NCI-H1436 treated with DMSO at 0.1 percent for 48 hours (cell line): ENCODE measurements at regions not wholly inside any gene's neighbourhood (a gene's known extent, or its start where the extent isn't known, plus 50 kb on each side); places are given as distances from the start of the nearest gene placed in this dataset.
A peak's percentile ranks its signal among the peaks of the same experiment; 100 is the strongest.

Experiments used
- DNase-seq: peaks from one replicate; lab custom pipeline; 2025; lab: John Stamatoyannopoulos, UW

DNA sequence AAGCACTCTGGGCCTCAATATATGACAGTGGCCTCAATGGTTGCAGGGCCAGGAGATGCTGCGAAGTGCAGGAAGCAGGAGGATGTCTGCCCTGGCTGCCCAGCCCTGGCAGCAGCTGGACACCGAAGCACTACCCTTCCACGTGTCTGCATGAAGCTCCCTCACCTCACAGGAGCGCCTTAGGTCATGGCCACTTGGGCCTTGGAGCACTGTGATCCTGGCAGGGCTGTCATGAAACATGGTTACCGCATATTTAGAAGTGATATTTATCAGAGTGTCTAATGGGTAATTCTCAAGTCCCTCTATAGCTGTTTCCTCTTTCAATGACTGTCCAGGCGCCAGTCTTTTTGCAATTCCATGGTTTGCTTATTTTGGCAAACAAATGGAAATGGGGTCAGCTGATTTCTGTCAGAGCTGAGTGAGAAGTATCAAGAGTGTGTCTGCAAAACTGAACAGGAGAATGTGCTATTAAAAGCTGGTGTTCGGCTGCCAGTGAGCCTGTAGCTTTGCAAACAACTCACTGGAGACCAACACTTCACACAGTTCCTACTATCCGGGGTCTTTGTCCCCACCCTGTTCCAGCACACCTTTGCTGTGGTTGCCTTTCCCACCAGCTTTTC, 285.9 kb downstream of the KIF4B start:
- no peak for DNase-seq

DNA sequence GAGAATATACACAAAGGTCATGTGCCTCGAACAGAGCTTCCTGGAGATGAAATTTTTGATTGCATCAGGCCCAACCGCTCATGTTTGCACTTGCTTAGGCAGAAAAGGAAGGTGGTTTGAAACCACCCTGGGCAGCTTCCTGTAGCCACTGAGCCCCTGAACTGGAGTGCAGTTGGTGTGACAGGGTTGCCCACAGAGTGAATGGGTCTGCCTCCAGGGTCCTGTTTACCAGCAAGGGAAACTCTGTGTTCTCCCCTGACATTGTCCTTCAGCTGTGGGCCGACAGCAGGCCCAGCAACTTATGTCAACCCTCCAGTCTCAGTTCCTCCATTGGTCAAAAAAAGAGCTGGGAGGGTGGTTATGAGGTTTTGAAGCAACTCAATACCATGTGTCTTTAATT, 289.6 kb downstream of the KIF4B start:
- no peak for DNase-seq

GRCh38 chr5:155307229-155307628, 293.7 kb downstream of the KIF4B start:
- DNase-seq = no peak

GRCh38 chr5:155308289-155308688, 294.7 kb downstream of the KIF4B start:
- DNase-seq = no peak

DNA sequence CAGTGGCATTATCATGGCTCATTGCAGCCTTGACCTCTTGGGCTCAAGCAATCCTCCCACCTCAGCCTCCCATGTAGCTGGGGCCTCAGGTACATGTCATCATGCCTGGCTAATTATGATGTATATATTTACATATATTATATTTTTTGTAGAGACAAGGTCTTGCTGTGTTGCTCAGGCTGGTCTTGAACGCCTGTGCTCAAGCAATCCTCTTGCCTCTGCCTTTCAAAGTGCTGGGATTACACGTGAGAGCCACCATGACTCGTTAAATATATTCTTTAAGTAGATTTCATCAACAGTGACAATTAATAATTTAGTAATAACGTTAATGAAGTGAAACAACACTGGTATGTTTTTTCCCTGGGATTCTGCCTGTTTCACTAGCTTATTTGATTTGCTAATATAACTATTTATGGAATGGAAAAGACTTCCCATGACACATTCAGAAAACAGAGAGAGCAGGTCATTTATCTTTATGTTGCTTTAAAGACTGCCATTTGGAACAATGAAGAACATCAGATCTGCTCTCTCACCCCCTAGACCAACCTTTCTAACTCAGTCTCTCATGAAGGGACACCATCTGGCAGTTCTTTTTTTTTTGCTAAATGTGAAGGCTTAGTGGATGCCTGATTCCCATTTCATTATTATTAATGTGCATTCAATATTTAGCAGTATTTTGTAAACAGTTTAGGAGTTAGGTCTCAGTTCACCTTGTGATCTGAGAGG, 295.6 kb downstream of the KIF4B start:
- DNase-seq = no peak

GRCh38 chr5:155311721-155312120, 298.2 kb downstream of the KIF4B start:
- no peak for DNase-seq

DNA sequence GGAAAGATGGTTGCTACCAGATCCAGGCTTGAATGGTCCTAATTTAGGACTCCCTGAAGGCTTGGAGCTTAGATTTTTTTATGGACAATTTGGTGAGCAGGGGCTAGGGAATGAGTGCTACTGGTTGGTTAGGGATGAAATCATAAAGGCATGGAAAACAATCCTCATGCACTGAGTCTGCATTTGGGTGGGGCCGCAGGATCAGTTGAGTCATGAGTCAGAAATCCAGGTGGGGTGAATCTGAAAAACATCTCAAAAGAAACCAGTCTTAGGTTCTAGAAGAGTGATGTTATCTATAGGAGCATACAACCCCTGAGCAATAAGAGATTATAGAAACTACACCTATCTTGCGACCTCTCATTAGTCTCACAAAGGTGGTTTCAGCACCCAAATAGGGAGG, 300.0 kb downstream of the KIF4B start:
- no peak for DNase-seq

GRCh38 chr5:155316070-155316714, 302.6 kb downstream of the KIF4B start:
- DNase-seq = no peak

DNA sequence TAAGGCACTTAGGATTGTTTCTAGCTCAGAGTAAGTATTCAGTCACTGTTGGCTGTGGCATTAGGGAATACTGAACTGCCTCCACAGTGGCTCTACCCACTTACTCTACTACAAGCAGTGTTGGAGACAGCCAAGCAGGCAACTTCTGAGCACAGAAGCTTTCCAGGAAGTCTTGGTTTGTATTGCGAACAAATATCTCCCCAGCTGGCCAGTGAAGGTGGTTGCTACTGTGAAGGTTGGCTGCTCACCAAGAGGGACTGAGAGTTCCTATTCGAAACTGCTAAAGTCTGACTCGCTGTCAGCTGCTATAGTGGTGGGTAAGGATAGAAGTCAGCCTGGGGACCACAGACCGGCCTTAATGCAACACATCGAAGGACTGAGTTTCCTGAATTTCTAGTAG, 319.1 kb downstream of the KIF4B start:
- no peak for DNase-seq

DNA sequence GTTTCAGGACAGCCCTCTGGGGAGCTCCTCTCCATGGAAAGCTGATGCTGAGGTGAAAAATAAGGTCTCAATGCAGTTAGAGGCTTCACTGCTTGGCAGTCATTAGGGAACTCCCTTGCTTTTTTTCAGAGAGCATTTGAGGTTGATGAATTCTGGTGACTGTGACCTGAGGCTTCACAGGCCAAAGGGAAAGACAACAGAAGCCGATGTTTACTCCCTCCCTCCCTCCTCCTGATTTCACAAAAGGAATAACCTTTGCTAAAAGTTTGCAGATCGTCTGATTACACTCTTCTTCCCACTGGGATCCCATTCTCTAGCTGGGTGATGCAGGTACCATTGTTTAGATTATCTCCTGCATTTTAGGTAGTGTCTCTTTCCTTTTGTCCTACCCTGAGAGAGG, 329.4 kb downstream of the KIF4B start:
- no peak for DNase-seq

DNA sequence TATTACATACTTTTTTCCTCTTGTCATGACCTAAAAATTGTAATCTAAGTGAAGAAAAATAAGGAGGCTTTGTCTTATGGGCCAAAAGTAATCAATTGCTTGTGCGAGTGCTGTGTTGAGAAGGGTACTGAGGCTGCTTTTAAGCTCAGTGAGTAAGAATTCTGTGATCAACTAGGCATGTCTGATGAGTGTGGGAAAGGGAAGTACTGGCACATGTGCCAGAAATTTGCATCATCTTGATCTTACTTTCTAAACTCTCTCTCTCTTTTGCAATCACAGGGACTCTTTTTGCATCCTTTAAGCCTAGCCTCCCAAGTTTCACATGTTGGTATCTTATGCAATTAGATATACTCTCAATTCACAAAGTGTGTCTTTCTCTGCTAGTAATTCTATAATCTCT, 329.9 kb downstream of the KIF4B start:
- DNase-seq = no peak

DNA sequence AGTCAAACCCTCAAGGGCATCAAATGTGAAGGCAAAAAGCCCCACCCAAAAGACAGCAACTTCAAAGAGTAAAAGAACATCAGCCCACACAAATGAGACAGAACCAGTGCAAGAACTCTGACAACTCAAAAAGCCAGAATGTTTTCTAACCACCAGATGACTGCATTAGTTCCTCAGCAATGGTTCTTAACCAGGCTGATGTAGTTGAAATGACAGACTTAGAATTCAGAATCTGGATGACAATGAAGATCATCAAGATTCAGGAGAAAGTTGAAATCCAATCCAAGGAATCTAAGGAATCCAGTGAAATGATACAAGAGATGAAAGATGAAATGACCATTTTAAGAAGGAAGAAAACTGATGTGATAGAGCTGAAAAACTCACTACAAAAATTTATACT, 339.7 kb downstream of the KIF4B start:
- no peak for DNase-seq

DNA sequence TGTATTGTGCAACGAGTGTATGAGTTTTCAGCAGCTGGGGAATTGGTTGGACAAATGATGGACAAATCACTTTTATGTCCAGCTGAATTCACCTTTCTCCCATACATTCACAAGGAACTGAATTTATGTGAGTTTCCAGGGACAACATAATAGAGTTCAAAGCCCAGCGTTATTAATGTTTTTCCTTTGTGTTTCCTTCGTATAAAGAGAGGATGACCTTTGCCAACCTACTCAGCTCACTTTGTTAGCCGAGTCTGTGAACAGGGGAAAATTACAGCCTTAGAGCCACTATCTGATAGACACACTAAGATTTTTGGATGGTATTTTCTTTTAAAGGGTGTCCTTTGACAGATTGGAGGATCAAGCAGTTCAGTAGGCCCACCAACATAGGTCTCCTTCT, 352.5 kb downstream of the KIF4B start:
- DNase-seq = no peak

DNA sequence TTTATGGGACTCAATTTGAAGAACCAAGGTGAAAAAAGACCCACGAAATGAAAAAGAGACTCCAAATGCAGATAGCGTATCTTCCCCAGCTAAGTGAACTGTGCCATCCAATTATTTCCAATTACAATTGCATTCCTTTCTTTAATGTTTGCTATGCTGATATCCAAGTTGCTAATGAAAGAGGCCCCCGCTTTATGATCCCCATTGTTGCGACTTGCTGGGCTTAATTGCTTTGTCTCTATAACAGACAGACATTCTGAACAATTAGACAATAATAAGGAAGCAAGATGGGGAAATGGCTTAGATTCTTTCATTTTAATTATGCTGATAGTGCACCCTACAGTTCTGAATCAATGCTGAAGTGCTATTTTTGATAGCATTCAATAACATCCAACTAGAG, 354.3 kb downstream of the KIF4B start:
- DNase-seq = no peak

- DNase-seq = no peak
Observed at GRCh38 chr5:155368490-155368889, 354.9 kb downstream of the KIF4B start.

- DNase-seq = no peak
Observed at GRCh38 chr5:155380480-155380879, 366.9 kb downstream of the KIF4B start.

DNA sequence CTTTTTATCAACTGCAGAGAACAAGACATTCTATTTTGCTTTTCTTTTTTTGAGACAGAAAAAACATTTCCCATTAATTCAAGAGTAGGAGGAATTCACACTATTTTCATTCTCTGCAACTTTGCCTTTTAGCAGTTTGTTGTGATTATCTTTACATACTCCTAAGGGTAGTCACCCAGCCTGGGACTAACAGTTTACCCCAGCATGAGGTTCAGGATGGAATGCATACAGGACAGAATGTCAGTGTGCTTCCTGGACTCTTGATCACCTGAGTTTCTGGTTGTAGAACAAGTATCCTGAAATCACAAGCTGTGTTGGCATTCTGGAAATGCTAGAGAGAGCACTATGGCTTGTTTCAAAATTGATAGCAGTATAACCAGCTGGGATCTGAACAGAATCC, 368.1 kb downstream of the KIF4B start:
- DNase-seq = no peak

- no peak for DNase-seq
Observed at GRCh38 chr5:155389498-155389897, 375.9 kb downstream of the KIF4B start.

GRCh38 chr5:155394727-155395126, 381.2 kb downstream of the KIF4B start:
- DNase-seq = no peak

GRCh38 chr5:155402927-155403640, 389.5 kb downstream of the KIF4B start:
- DNase-seq = peak; percentile 56

GRCh38 chr5:155406815-155407214, 393.3 kb downstream of the KIF4B start:
- DNase-seq = no peak

- no peak for DNase-seq
Observed at GRCh38 chr5:155408465-155408864, 394.9 kb downstream of the KIF4B start.

DNA sequence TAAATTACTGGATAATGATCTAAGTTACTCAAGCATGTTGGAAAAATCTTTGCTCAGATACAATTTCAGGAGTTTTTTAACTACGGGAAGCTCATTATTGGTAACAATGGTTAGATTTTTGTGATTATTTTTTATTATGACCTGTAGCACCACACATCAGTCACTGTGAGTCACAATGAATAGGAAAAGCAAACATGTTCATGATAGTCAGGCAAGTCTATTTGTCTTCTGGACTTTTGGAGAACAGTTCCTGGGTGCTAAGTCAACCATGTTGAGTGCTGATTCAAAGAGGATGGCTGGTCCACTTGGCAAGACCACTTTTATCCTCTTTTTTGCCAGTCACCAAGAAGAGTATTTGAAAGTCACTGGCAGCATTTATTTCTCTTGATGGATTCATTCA, 403.2 kb downstream of the KIF4B start:
- DNase-seq = no peak
